H1 (cell line): ENCODE measurements at regions not wholly inside any gene's neighbourhood (a gene's known extent, or its start where the extent isn't known, plus 50 kb on each side); places are given as distances from the start of the nearest gene placed in this dataset.

Source experiments
- CEBPB ChIP-seq: IDR thresholded peaks from 2 replicates; pipeline ENCODE4 v1.6.1; 2012; ENCODE audit warnings: low read depth, low read length
- CHD2 ChIP-seq: IDR thresholded peaks from 2 replicates; pipeline ENCODE4 v1.6.1; 2012; ENCODE audit warnings: low read length, improper control_type of control experiment
- CTBP2 ChIP-seq: IDR thresholded peaks from 2 replicates; pipeline ENCODE4 v1.7.0; 2011; ENCODE audit warnings: borderline replicate concordance, mild to moderate bottlenecking, moderate library complexity, mixed read lengths, low read length; ENCODE audit not compliant: insufficient read depth, insufficient read length
- TF ChIP-seq, protein P1 (sequence below), 3 experiments: IDR thresholded peaks; 1 replicate in 2 of 3; 2 replicates in 1 of 3; pipeline versions ENCODE4 v1.5.1 to v1.6.1; 2011; ENCODE audit warnings: low read length in 3 of 3, mild to moderate bottlenecking in 3 of 3, inconsistent platforms in 2 of 3, low read depth in 1 of 3, moderate library complexity in 1 of 3; ENCODE audit not compliant: insufficient read depth in 1 of 3; ENCODE audit errors: control extremely low read depth in 1 of 3
- TF ChIP-seq, protein P2 (sequence below): IDR thresholded peaks from 2 replicates; pipeline ENCODE4 v1.6.1; 2012; ENCODE audit warnings: low read length, inconsistent platforms

DNA sequence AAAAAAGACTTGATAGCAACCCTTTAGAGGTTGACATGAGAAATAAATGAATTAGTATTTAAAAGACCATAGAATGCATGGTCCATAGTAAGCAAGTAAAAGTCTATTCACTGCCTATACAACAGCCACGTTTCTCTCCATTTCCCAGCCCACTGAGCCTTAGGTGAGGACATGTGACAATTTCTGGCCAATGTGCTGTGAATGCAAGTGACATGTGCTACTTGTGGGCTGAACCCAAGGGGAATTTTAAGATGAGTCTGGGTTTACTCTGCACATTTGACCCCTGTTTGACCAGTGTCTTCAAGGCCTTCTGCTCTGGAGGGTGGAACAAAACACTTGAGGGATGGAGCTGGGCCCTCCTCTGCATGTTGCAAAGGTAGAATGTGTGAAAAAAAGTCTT, 384.4 kb upstream of the KLF6 start:
- no peak for TF ChIP-seq CEBPB
- no peak for TF ChIP-seq CHD2
- no peak for TF ChIP-seq CTBP2
- TF ChIP-seq, protein P1, sequence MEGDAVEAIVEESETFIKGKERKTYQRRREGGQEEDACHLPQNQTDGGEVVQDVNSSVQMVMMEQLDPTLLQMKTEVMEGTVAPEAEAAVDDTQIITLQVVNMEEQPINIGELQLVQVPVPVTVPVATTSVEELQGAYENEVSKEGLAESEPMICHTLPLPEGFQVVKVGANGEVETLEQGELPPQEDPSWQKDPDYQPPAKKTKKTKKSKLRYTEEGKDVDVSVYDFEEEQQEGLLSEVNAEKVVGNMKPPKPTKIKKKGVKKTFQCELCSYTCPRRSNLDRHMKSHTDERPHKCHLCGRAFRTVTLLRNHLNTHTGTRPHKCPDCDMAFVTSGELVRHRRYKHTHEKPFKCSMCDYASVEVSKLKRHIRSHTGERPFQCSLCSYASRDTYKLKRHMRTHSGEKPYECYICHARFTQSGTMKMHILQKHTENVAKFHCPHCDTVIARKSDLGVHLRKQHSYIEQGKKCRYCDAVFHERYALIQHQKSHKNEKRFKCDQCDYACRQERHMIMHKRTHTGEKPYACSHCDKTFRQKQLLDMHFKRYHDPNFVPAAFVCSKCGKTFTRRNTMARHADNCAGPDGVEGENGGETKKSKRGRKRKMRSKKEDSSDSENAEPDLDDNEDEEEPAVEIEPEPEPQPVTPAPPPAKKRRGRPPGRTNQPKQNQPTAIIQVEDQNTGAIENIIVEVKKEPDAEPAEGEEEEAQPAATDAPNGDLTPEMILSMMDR (IDR thresholded peaks at IDR 0.05; ENCODE audit: control extremely low read depth in 1 of 3, insufficient read depth in 1 of 3, low read depth in 1 of 3, low read length in 3 of 3) = no peak
- TF ChIP-seq, protein P2, sequence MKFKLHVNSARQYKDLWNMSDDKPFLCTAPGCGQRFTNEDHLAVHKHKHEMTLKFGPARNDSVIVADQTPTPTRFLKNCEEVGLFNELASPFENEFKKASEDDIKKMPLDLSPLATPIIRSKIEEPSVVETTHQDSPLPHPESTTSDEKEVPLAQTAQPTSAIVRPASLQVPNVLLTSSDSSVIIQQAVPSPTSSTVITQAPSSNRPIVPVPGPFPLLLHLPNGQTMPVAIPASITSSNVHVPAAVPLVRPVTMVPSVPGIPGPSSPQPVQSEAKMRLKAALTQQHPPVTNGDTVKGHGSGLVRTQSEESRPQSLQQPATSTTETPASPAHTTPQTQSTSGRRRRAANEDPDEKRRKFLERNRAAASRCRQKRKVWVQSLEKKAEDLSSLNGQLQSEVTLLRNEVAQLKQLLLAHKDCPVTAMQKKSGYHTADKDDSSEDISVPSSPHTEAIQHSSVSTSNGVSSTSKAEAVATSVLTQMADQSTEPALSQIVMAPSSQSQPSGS = no peak
